T-helper 1 cell treated with Interleukin-12 subunit alpha and Interleukin-12 subunit beta and Interleukin-4 antibody, amounts not matched to agents 30 μg/mL and 1 μg/mL, for 36 hours (primary cell): ENCODE measurements at regions not wholly inside any gene's neighbourhood (a gene's known extent, or its start where the extent isn't known, plus 50 kb on each side); places are given as distances from the start of the nearest gene placed in this dataset.
A peak's percentile ranks its signal among the peaks of the same experiment; 100 is the strongest.

Source experiments
- H3K27ac Mint-ChIP-seq: one replicate; pipeline ENCODE4 v1.8.0; 2021; ENCODE audit warnings: mild to moderate bottlenecking, mixed read lengths
- H3K27me3 Mint-ChIP-seq: one replicate; pipeline ENCODE4 v1.8.0; 2021; ENCODE audit warnings: low read depth, mixed read lengths
- H3K36me3 Mint-ChIP-seq: one replicate; pipeline ENCODE4 v1.8.0; 2021; ENCODE audit warnings: low read depth, mixed read lengths
- H3K4me1 Mint-ChIP-seq: one replicate; pipeline ENCODE4 v1.8.0; 2021; ENCODE audit warnings: low read depth, mixed read lengths
- H3K4me3 Mint-ChIP-seq: one replicate; pipeline ENCODE4 v1.8.0; 2021; ENCODE audit warnings: mild to moderate bottlenecking, moderate library complexity, mixed read lengths
- H3K9me3 Mint-ChIP-seq: one replicate; pipeline ENCODE4 v1.8.0; 2021; ENCODE audit warnings: mixed read lengths

DNA sequence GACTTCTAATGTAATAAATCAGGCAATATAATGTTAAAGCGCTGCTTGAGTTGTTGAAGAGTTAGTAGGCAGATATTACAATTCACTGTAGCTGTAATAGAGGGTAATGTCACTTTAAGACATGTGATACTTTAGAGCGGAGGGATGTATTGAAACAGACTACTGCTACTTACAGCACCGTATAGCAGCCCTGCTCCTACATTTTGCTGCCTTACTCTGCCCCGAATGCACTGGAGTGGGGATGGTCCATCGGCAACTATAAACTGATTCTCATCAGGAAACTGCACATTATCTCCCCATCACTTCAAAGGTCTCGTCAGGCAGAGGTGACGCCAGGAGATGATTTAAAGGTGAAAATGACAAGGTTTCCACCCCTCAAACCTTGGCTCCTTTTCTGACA lies 349.7 kb upstream of the SUCLG2 start:
- no peak overlapping the region for H3K4me3 Mint-ChIP-seq
- H3K27me3 Mint-ChIP-seq, result peaks cover 36% of the 10 kb centered on the region
- H3K36me3 Mint-ChIP-seq, result peaks cover 1% of the 10 kb centered on the region
- H3K9me3 Mint-ChIP-seq, result peaks cover 4% of the 10 kb centered on the region
- H3K4me1 Mint-ChIP-seq, result peaks cover 7% of the 10 kb centered on the region
- no peak overlapping the region for H3K27ac Mint-ChIP-seq

DNA sequence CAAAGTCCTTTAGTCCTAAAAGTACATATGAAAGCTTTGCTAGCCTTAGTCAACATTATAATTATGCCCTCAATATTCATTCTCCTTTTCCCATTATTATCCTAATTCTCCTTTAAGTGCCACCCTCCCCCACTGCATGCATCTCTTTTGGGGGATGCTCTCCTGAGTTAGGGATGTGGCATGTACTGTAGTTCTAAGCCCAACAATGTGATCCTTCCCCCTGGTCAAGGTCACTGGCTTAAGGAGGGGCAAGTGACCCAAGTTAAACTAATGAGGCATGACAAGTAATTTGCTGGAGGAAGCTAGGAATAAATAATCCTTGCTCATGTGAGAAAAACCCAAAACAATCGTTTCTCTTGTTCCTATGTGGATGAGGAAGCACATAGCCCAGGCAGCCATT lies 343.9 kb upstream of the SUCLG2 start:
- Mint-ChIP-seq H3K27me3 (peaks cover 4% of the 10 kb centered on the region), H3K4me3 (no peak overlapping the region), H3K36me3 (no peaks in the 10 kb centered on the region), H3K27ac (no peak overlapping the region), H3K9me3 (peaks cover 4% of the 10 kb centered on the region), H3K4me1 (no peaks in the 10 kb centered on the region)

DNA sequence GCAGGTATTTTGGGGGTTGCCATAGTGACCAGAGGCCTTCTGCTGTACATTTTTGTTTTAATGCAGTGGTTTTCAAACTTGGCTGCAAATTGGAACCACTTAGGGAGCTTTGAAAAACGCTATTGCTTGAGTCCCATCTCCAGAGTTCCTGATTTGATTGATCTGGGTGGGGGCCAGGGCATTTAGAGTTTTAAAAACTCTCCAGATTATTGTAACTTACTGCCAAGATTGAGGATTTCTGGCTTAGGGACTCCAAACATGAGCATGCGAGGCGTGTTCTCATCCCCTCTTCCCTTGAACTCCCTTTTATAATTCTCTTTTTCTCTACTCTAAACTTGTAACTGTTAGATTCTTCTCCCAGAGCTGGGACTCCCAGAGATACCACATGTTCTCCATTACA lies 340.8 kb upstream of the SUCLG2 start:
- Mint-ChIP-seq H3K4me3 (no peak overlapping the region), H3K27ac (no peak overlapping the region), H3K9me3 (no peaks in the 10 kb centered on the region), H3K36me3 (no peaks in the 10 kb centered on the region), H3K27me3 (peaks cover 4% of the 10 kb centered on the region), H3K4me1 (no peaks in the 10 kb centered on the region)

DNA sequence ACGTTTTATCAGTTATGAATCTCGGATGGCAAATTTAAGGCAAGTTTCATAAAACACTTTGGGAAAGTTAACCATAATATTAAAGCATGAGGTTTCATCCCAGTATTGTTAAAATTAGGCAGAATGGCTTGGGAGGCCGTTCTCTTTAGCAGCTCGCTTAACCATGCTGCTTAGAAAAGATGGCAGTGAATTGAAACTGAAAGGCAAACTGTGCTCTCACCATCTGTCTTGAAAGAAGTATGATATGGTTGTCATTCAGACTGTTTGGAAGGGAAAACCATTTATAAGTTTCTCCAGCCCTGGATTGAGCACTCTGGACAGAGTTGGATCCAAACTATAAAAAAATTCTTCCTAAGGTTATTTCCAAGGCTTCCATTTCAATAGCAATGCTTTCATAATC lies 332.3 kb upstream of the SUCLG2 start:
- no peaks in the 10 kb centered on the region for H3K27me3 Mint-ChIP-seq
- no peaks in the 10 kb centered on the region for H3K36me3 Mint-ChIP-seq
- H3K4me3 Mint-ChIP-seq, result no peak overlapping the region
- H3K9me3 Mint-ChIP-seq, result peaks cover 6% of the 10 kb centered on the region
- no peaks in the 10 kb centered on the region for H3K4me1 Mint-ChIP-seq
- no peak overlapping the region for H3K27ac Mint-ChIP-seq

DNA sequence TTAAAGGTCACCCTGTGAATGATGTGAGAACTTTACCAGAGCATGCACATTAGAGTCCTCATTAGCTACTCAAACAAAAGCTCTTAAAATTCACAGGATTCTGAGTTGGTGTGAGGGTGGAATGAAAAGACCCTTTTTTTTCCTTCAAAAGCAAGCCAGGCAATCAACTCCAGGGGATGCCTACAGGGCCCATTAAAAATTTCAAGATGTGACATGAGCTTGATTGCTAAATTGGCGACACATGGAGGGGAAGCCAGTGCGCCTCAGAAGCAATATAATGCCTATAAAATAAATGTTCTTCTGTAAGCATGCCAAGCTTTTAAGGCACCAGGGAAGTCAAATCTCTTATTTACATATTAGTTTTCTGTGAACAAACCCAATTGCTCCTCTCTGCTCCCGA lies 328.8 kb upstream of the SUCLG2 start:
- Mint-ChIP-seq H3K9me3 (peaks cover 3% of the 10 kb centered on the region), H3K27me3 (no peaks in the 10 kb centered on the region), H3K4me3 (no peak overlapping the region), H3K4me1 (no peaks in the 10 kb centered on the region), H3K36me3 (no peaks in the 10 kb centered on the region), H3K27ac (no peak overlapping the region)

DNA sequence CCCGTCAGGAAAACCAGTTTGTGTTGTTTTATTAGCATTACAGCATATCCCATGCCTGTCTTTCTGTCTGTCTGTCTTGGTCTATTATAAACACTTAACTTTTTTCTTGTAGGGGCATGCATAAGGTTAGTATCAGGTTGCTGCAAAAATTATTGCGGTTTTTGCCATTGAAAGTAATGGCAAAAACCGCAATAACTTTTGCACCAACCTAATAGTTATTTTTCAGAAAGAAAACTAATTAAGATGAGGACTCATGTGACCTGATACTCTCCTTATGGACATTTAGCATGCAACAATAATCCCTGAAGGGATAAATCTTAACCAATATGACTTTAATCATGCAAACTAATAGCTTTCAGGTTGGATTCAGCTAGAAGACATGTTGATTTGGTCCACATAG lies 326.7 kb upstream of the SUCLG2 start:
- Mint-ChIP-seq H3K27me3 (no peaks in the 10 kb centered on the region), H3K4me1 (no peaks in the 10 kb centered on the region)

DNA sequence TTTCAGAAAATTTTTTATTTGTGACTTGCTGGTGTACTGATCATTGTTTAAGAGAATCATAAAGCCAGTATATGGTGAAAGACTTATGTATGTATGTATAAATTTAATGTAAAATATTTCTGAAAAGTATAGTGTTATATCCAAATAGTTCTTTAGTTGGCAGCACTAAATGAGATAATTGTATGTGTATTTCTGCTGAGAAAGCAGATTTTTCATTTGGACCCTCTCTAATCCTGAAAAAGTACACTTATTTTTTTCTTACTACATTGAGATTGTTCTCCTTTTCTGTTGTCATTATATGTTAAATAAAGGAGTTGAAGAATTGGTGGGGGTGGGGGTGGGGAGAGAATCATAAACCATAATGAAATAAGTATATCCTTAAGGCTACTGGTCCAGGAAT lies 324.9 kb upstream of the SUCLG2 start:
- H3K27me3 Mint-ChIP-seq, result no peaks in the 10 kb centered on the region
- no peaks in the 10 kb centered on the region for H3K36me3 Mint-ChIP-seq
- H3K4me3 Mint-ChIP-seq, result no peak overlapping the region
- no peaks in the 10 kb centered on the region for H3K4me1 Mint-ChIP-seq
- no peak overlapping the region for H3K27ac Mint-ChIP-seq
- H3K9me3 Mint-ChIP-seq, result no peaks in the 10 kb centered on the region

More for the DNA sequence above, 326.7 kb upstream of the SUCLG2 start:
- H3K4me3 Mint-ChIP-seq, result no peak overlapping the region
- no peaks in the 10 kb centered on the region for H3K36me3 Mint-ChIP-seq
- H3K27ac Mint-ChIP-seq, result no peak overlapping the region
- H3K9me3 Mint-ChIP-seq, result peaks cover 3% of the 10 kb centered on the region

DNA sequence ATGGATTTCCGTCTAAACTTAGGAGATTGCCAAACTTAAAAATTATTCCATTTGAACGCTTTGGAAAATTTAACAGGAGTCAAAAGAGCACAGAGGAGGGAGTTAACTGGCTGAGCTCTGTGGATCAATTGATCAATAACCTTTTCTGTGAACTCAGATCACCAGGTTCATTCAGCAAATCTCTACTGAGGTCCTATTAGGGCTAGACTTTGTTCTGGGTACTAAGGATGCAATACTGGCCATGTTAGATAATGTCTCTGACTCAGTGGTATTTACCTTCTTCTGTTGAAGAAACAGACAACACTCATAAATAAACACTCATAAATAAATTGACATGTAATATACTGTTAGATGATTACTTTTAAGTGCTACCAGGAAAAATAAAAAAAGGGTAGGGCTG lies 323.4 kb upstream of the SUCLG2 start:
- Mint-ChIP-seq H3K4me3 (no peak overlapping the region), H3K36me3 (no peaks in the 10 kb centered on the region), H3K4me1 (no peaks in the 10 kb centered on the region), H3K27me3 (no peaks in the 10 kb centered on the region), H3K27ac (no peak overlapping the region), H3K9me3 (no peaks in the 10 kb centered on the region)

DNA sequence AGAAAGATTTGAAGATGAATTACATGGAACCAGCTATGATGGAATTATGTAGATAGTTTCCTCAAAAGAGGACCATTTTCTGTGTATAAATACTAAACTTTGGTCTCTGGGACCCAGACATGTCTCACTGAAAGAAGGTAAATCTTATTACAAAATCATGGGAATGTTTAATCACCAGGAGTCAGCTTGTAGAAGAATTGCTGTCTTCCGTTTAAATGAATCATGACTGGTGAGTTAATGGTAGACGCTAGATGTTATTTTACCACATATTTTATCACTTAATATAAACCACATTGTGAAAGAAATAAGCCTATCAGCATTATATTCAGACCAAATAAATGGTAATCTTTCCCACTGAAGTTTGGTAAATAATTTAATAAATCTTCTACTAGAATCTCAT lies 322.3 kb upstream of the SUCLG2 start:
- Mint-ChIP-seq H3K36me3 (no peaks in the 10 kb centered on the region), H3K27me3 (no peaks in the 10 kb centered on the region), H3K9me3 (no peaks in the 10 kb centered on the region), H3K4me3 (no peak overlapping the region), H3K4me1 (no peaks in the 10 kb centered on the region), H3K27ac (no peak overlapping the region)

DNA sequence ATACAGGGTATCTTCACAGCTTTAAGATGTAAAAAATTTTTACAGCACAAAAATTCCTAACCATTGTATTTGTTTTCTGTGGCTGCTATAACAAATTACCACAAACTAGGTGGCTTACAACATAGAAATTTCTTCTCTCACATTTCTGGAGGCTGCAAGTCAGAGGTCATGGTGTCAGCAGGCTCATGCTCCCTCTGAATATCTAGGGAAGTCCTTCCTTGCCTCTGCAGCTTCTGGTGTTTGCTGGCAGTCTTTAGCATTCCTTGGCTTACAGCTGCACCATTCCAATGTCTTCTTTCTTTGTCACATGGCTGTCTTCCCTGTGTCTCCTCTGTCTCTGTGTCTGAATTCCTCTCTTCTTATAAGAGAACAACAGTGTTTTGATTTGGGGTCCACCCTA lies 310.2 kb upstream of the SUCLG2 start:
- Mint-ChIP-seq H3K36me3 (no peaks in the 10 kb centered on the region), H3K4me1 (no peaks in the 10 kb centered on the region), H3K27ac (no peak overlapping the region), H3K4me3 (no peak overlapping the region), H3K9me3 (peaks cover 16% of the 10 kb centered on the region), H3K27me3 (no peaks in the 10 kb centered on the region)

DNA sequence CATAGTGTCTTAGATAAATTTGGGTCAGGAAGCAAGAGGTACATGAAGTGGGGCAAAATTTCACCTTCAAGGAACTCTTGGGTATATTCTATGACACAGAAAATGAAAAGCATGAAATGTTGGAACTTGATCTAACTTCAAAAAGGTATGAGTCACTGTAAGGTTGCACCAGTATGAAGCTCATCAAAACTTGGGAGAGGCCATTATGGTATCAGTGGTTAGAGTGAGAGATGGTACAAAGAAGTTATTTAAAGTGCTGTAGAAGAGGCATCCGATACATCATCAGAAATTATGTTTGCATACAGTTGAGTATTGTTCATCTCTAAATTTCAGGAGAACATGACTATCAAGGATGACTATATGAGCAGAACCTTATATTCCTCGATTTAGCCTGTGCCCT lies 302.9 kb upstream of the SUCLG2 start:
- Mint-ChIP-seq H3K9me3 (peaks cover 29% of the 10 kb centered on the region), H3K4me1 (peaks cover 1% of the 10 kb centered on the region), H3K27me3 (no peaks in the 10 kb centered on the region), H3K4me3 (no peak overlapping the region), H3K27ac (no peak overlapping the region), H3K36me3 (no peaks in the 10 kb centered on the region)

DNA sequence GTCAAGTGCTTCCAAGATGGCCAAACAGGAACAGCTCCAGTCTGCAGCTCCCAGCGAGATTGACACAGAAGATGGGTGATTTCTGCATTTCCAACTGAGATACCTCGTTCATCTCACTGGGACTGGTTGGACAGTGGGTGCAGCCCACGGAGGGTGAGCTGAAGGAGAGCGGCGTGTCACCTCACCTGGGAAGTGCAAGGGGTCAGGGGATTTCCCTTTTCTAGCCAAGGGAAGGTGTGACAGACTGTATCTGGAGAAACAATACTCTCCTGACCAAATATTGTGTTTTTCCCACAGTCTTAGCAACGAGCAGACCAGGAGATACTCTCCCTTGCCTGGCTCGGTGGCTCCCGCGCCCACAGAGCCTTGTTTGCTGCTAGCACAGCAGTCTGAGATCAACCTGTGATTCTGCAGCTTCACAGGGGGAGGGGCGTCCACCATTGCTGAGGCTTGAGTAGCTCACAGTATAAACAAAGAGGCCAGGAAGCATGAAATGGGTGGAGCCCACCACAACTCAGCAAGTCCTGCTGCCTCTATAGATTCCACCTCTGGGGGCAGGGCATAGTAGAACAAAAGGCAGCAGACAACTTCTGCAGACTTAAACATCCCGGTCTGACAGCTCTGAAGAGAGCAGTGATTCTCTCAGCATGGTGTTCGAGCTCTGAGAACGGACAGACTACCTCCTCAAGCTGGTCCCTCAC lies 293.5 kb upstream of the SUCLG2 start:
- peak overlapping the region; percentile 41 for H3K4me3 Mint-ChIP-seq
- H3K27me3 Mint-ChIP-seq, result no peaks in the 10 kb centered on the region
- no peaks in the 10 kb centered on the region for H3K36me3 Mint-ChIP-seq
- peaks cover 11% of the 10 kb centered on the region for H3K9me3 Mint-ChIP-seq
- peaks cover 3% of the 10 kb centered on the region for H3K4me1 Mint-ChIP-seq
- H3K27ac Mint-ChIP-seq, result no peak overlapping the region

DNA sequence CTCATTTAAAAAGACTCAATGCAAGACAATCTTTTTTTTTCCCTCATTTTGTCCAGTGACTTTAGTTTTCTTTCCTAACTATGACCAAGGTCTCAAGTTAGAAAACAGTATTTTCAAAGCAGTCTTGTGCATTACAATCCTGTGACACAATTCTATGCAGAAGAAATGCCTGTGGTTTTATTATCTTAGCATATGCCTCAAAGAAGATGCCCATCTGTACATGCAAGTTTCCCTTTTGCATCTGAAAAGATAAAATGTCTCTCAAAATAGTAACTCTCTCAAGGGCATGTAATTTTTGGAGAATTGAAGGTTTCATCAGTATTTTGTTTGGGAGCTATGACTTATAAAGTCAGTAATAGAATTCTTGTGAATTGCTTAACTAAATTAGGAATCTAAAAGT lies 292.0 kb upstream of the SUCLG2 start:
- H3K4me3 Mint-ChIP-seq, result no peak overlapping the region
- no peaks in the 10 kb centered on the region for H3K36me3 Mint-ChIP-seq
- H3K9me3 Mint-ChIP-seq, result peaks cover 11% of the 10 kb centered on the region
- no peaks in the 10 kb centered on the region for H3K27me3 Mint-ChIP-seq
- H3K4me1 Mint-ChIP-seq, result peaks cover 3% of the 10 kb centered on the region
- no peak overlapping the region for H3K27ac Mint-ChIP-seq

DNA sequence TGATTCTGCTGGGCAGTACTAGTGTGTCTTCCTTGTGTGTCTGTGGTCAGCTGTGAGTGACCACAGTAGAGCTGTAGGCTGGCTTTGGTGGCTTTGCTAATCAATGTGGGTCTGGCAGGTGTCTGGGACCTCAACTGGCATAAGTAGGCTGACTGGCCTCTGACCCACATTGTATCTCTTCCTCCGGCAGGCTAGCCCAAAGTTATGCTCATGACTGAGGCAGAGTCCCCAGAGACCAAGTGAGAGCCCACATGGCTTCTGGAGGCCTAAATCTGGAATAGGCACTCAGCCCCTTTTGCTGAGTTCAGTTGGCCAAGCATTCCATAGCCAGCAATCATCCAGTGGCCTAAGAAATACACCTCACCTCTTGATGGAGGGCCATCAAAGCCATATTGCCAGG lies 289.1 kb upstream of the SUCLG2 start:
- no peak overlapping the region for H3K4me3 Mint-ChIP-seq
- no peaks in the 10 kb centered on the region for H3K27me3 Mint-ChIP-seq
- H3K36me3 Mint-ChIP-seq, result no peaks in the 10 kb centered on the region
- H3K9me3 Mint-ChIP-seq, result peaks cover 4% of the 10 kb centered on the region
- H3K4me1 Mint-ChIP-seq, result peaks cover 3% of the 10 kb centered on the region
- no peak overlapping the region for H3K27ac Mint-ChIP-seq

DNA sequence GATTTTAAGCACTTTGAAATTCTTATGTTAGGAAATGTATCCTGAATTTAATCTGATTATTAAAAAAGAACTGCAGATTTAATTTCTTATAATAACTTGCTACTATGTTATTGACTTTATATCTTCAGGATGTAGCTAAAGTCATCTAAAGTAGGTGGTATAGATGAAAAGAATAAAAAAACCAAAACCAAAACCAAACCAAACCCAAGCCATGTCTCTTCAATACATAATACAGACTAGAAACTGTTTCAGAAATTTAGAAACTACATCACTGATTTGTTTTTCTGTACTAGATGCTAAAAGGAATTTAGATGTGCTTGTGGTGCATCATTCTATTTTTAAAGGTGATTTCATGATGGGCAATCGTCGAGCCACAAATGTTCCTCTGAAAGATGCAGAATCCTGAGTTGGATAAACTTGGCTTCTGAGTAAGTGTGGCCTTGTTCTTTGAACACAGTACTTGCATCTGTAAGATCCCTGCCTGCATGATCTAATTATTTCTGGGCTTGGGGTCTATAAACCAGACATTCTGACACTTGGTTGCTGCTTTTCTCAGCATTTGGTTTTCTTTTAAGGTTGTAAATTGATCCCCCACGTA lies 287.1 kb upstream of the SUCLG2 start:
- Mint-ChIP-seq H3K4me1 (no peaks in the 10 kb centered on the region), H3K9me3 (peaks cover 4% of the 10 kb centered on the region), H3K36me3 (no peaks in the 10 kb centered on the region), H3K27me3 (no peaks in the 10 kb centered on the region), H3K27ac (no peak overlapping the region), H3K4me3 (no peak overlapping the region)
